HepG2 (cell line): ENCODE measurements at regions not wholly inside any gene's neighbourhood (a gene's known extent, or its start where the extent isn't known, plus 50 kb on each side); places are given as distances from the start of the nearest gene placed in this dataset.

Experiments used
- ATAC-seq: fragments of 200-7000 bp; cut with Tn5 transposase; 3 replicates; pipeline ENCODE4 v1.9.1; 2020; ENCODE audit warnings: mild to moderate bottlenecking, moderate library complexity
- BruUV-seq: library from RNA; stranded (reverse); fragments of 400-500 nt; replicated peaks from 2 replicates; lab custom pipeline; 2021; lab: Mats Ljungman, UMichigan
- CTCF ChIA-PET: fragments of 300-600 bp; formaldehyde crosslinking; extraction: SDS; loops from one replicate; lab custom pipeline; 2021; ENCODE audit warnings: low total read pairs, inconsistent platforms, low intra/inter-chr PET ratio; lab: Yijun Ruan, JAX
- POLR2A ChIA-PET: fragments of 350-600 bp; sonication (Branson Sonifier 250); formaldehyde crosslinking; loops from one replicate; lab custom pipeline; 2020; ENCODE audit warnings: antibody characterized with exemption, inconsistent platforms; lab: Yijun Ruan, JAX
- DNase-seq: peaks from one replicate; pipeline ENCODE4 v3.0.0-alpha.2; 2015; ENCODE audit warnings: low spot score
- FAIRE-seq: peaks from 3 replicates; lab custom pipeline; 2011; peaks lifted over from hg19 to GRCh38; lab: Jason Lieb, UNC
- H2AFZ ChIP-seq: one replicate; pipeline ENCODE4 v1.6.1; 2011; ENCODE audit warnings: low read length, inconsistent platforms
- H3K27ac ChIP-seq: fragments of 300-600 bp; 3 replicates; pipeline ENCODE4 v1.8.0; 2011; ENCODE audit warnings: mixed run types, mild to moderate bottlenecking, mixed read lengths, low read length, inconsistent platforms; ENCODE audit not compliant: insufficient read depth; ENCODE audit errors: extremely low read length
- H3K27me3 ChIP-seq, 2 experiments: fragments of 200-600 bp in 1 of 2; 2 replicates in 1 of 2; 3 replicates in 1 of 2; pipeline versions ENCODE4 v1.6.0 to v1.8.0; 2011; ENCODE audit warnings: low read length in 2 of 2, mild to moderate bottlenecking in 2 of 2, moderate library complexity in 2 of 2, inconsistent platforms in 1 of 2; ENCODE audit not compliant: insufficient read depth in 2 of 2, control insufficient read depth in 1 of 2
- H3K36me3 ChIP-seq, 2 experiments: fragments of 200-600 bp in 1 of 2; replicated peaks in 1 of 2; 2 replicates in 1 of 2; 3 replicates in 1 of 2; pipeline versions ENCODE4 v1.5.1 to v1.8.0; 2011; ENCODE audit warnings: low read length in 2 of 2, inconsistent platforms in 1 of 2; ENCODE audit not compliant: insufficient read depth in 2 of 2, control insufficient read depth in 1 of 2
- H3K4me1 ChIP-seq: 2 replicates; pipeline ENCODE4 v1.5.1; 2012; ENCODE audit warnings: low read length, inconsistent platforms; ENCODE audit not compliant: insufficient read depth
- H3K4me2 ChIP-seq: 2 replicates; pipeline ENCODE4 v1.6.0; 2011; ENCODE audit warnings: low read depth, low read length, inconsistent platforms
- H3K4me3 ChIP-seq, 3 experiments: fragments of 200-600 bp in 1 of 3; sonication (generic), shearing (Covaris generic) in 1 of 3; replicated peaks in 1 of 3; 2 replicates each; pipeline ENCODE4 v1.5.1; 2011 to 2016; ENCODE audit warnings: low read length in 3 of 3, inconsistent platforms in 2 of 3, low read depth in 2 of 3, mild to moderate bottlenecking in 2 of 3, control low read depth in 1 of 3, mixed read lengths in 1 of 3; ENCODE audit not compliant: insufficient read depth in 1 of 3
- H3K79me2 ChIP-seq: one replicate; pipeline ENCODE4 v1.6.1; 2011; ENCODE audit warnings: low read length, inconsistent platforms; ENCODE audit not compliant: insufficient read depth
- H3K9ac ChIP-seq: 2 replicates; pipeline ENCODE4 v1.6.0; 2011; ENCODE audit warnings: mild to moderate bottlenecking, low read depth, low read length, inconsistent platforms; ENCODE audit not compliant: insufficient read depth
- H3K9me3 ChIP-seq: 2 replicates; pipeline ENCODE4 v1.5.1; 2012; ENCODE audit warnings: mild to moderate bottlenecking, low read length
- H4K20me1 ChIP-seq: 2 replicates; pipeline ENCODE4 v1.6.0; 2011; ENCODE audit warnings: inconsistent platforms, mild to moderate bottlenecking, low read length, moderate library complexity; ENCODE audit not compliant: insufficient read depth
- AGO2 ChIP-seq: fragments of 200-400 bp; formaldehyde crosslinking; optimal IDR thresholded peaks from 2 replicates; pipeline ENCODE3; 2017; ENCODE audit warnings: mild to moderate bottlenecking, low read depth, low read length, moderate library complexity
- FOXJ3 ChIP-seq: sonication (generic); formaldehyde crosslinking; IDR thresholded peaks from 2 replicates; pipeline ENCODE4 v1.4.0; 2020; ENCODE audit warnings: missing genetic modification reagents, mild to moderate bottlenecking, borderline replicate concordance
- MAFF ChIP-seq: IDR thresholded peaks from 2 replicates; pipeline ENCODE4 v1.6.1; 2011; ENCODE audit warnings: low read depth, low read length, improper control_type of control experiment
- MAFK ChIP-seq, 2 experiments: IDR thresholded peaks in 1 of 2; conservative IDR thresholded peaks in 1 of 2; 2 replicates each; pipeline ENCODE4 v1.6.1; 2011; ENCODE audit warnings: improper control_type of control experiment in 2 of 2, low read length in 2 of 2
- NCOA1 ChIP-seq: sonication (generic); formaldehyde crosslinking; IDR thresholded peaks from 2 replicates; pipeline ENCODE4 v1.9.0; 2021; ENCODE audit warnings: missing genetic modification reagents
- SOX6 ChIP-seq, 2 experiments: fragments of 450-650 bp in 1 of 2; sonication (generic) in 1 of 2; formaldehyde crosslinking in 1 of 2; IDR thresholded peaks; 2 replicates each; pipeline versions ENCODE4 v1.4.0 to v1.6.1; 2017 to 2020; ENCODE audit warnings: antibody characterized with exemption in 1 of 2, mild to moderate bottlenecking in 1 of 2, missing genetic modification reagents in 1 of 2
- ZKSCAN5 ChIP-seq: sonication (generic); formaldehyde crosslinking; IDR thresholded peaks from 2 replicates; pipeline ENCODE4 v1.5.1; 2020; ENCODE audit warnings: mild to moderate bottlenecking, missing genetic modification reagents
- ZNF3 ChIP-seq: IDR thresholded peaks from 2 replicates; pipeline ENCODE4 v1.7.0; 2017; ENCODE audit warnings: inconsistent platforms
- in situ Hi-C: cut with HindIII; loops from 2 replicates; pipeline ENCODE4 v1.10.0; 2017; ENCODE audit warnings: low pct_unique_long_range_greater_than_20kb; ENCODE audit not compliant: extremely low pct_ligation_motif_present
- intact Hi-C: fragments of 100-400 bp; cut with micrococcal nuclease; formaldehyde crosslinking; loops from one replicate; pipeline ENCODE4 v1.10.0; 2022; ENCODE audit not compliant: unreplicated experiment

GRCh38 chr1:78231894-78232293, 186.1 kb downstream of the GIPC2 start:
- no peaks in the 10 kb centered on the region for H3K79me2 ChIP-seq
- intact Hi-C loops: no loop called here
- no peaks in the 10 kb centered on the region for H4K20me1 ChIP-seq
- no TSS peak for BruUV-seq
- no peaks in the 10 kb centered on the region for H3K9me3 ChIP-seq
- no peak overlapping the region for H2AFZ ChIP-seq
- ChIA-PET POLR2A (no interaction called here), CTCF (no interaction called here)
- H3K4me2 ChIP-seq: no peak overlapping the region
- H3K9ac ChIP-seq: no peak overlapping the region
- no peak for TF ChIP-seq SOX6 (IDR thresholded peaks at IDR 0.05)
- TF ChIP-seq SOX6 (CRISPR knock-in tag; IDR thresholded peaks at IDR 0.05): no peak
- TF ChIP-seq FOXJ3 (CRISPR knock-in tag): no peak
- no peak for TF ChIP-seq ZKSCAN5 (CRISPR knock-in tag)
- no peak for TF ChIP-seq NCOA1 (CRISPR knock-in tag)
- no peak for TF ChIP-seq ZNF3 (CRISPR knock-in tag)
- FAIRE-seq: no peak
- H3K4me3 ChIP-seq: no peak overlapping the region
- H3K27ac ChIP-seq: no peak overlapping the region
- H3K36me3 ChIP-seq: no peaks in the 10 kb centered on the region
- no peaks in the 10 kb centered on the region for H3K27me3 ChIP-seq
- in situ Hi-C loops: no loop called here
- H3K4me1 ChIP-seq: no peaks in the 10 kb centered on the region
- DNase-seq: no peak
- no peak for ATAC-seq

- CTCF ChIA-PET: no interaction called here
- in situ Hi-C loops: no loop called here
- intact Hi-C loops: no loop called here
These were observed 186.9 kb downstream of the GIPC2 start for GRCh38 chr1:78232630-78233029.

More at GRCh38 chr1:78232630-78233029, 186.9 kb downstream of the GIPC2 start:
- DNase-seq: no peak
- Histone ChIP-seq H3K9me3 (no peaks in the 10 kb centered on the region), H3K4me1 (no peaks in the 10 kb centered on the region), H4K20me1 (no peaks in the 10 kb centered on the region), H3K79me2 (no peaks in the 10 kb centered on the region)
- ATAC-seq: no peak
- FAIRE-seq: no peak
- TF ChIP-seq MAFF (peak; percentile 61; the same call in 1 of the 2 replicates), AGO2 (no peak), MAFK (conservative IDR thresholded peaks at IDR 0.05 in 1 of 2, IDR thresholded peaks at IDR 0.05 in 1 of 2; ENCODE audit: low read length in 2 of 2) (peak; percentile 67 to 79)
- TF ChIP-seq, all 625 proteins: peak for 2
- no peaks in the 10 kb centered on the region for H3K36me3 ChIP-seq
- no peak overlapping the region for H3K9ac ChIP-seq
- H3K27me3 ChIP-seq: no peaks in the 10 kb centered on the region
- H3K4me2 ChIP-seq: no peak overlapping the region
- no TSS peak for BruUV-seq
- no peak overlapping the region for H3K4me3 ChIP-seq
- POLR2A ChIA-PET: no interaction called here
- H3K27ac ChIP-seq: no peak overlapping the region
- H2AFZ ChIP-seq: no peak overlapping the region
